Amniotic stem cell (primary cell): ENCODE measurements at regions not wholly inside any gene's neighbourhood (a gene's known extent, or its start where the extent isn't known, plus 50 kb on each side); places are given as distances from the start of the nearest gene placed in this dataset.

Experiments used
- DNase-seq: peaks from one replicate; lab custom pipeline; 2025; lab: John Stamatoyannopoulos, UW

DNA sequence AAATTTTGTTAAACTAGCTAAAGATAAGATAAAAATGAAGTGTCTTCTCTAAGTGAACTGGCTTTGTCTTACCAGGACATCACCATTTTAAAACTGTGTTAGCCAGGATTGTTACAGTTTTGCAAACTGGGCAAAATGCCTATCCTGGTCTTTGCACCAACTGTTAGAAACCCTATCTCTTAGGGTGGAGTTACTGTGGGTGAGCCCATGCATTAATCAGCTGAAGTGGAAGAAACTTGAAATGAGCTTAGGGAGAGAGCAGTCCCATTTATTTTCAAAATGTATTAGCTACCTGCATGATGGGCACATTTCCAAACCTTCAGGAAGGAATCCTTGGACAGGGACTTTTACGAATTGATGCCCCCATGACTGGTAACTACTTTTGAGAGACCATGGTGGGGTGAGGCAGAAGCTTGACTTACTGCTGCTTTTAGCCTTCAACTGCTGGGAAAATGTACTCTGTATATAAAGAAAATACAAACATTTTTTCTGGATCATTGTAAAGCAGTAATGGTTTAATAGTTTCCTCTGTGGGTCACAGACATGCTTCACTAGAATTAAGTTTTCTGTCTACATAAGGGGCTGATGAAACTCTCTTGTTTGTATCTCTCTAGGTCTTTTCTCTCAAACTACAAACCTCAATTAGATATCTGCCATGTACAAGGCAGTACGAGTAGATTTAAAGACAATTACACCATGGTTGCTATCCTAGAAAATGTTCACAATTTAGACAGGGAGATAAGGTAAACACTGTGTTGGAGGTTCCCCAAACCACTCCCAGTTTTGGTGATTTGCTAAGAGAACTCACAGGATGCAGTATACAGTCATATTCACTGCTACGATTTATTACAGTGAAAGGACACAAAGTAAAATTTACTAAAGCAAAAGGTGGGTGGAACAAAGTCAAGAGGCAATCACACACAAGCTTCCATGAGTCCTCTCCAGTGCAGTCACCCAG is 321.4 kb upstream of the MMADHC start:
- no peak for DNase-seq

DNA sequence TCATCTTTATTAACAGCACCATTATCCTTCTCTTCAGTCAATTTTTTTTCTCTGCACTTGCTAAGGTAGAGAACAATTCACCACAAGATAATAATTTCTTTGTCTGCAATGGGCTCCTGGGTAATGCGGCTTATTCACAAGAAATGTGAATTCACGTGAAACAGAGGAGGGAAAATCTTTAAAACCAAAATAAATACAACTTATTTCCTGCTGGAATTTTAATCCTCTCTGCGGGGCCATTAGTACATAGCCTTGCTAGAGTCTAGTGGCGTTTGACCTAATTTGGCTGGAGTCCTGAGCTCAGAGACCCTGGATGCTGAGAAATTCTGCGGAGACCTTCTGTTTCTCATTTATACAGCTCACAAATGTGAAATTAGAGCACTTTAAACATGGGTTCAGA is 319.3 kb upstream of the MMADHC start:
- no peak for DNase-seq

DNA sequence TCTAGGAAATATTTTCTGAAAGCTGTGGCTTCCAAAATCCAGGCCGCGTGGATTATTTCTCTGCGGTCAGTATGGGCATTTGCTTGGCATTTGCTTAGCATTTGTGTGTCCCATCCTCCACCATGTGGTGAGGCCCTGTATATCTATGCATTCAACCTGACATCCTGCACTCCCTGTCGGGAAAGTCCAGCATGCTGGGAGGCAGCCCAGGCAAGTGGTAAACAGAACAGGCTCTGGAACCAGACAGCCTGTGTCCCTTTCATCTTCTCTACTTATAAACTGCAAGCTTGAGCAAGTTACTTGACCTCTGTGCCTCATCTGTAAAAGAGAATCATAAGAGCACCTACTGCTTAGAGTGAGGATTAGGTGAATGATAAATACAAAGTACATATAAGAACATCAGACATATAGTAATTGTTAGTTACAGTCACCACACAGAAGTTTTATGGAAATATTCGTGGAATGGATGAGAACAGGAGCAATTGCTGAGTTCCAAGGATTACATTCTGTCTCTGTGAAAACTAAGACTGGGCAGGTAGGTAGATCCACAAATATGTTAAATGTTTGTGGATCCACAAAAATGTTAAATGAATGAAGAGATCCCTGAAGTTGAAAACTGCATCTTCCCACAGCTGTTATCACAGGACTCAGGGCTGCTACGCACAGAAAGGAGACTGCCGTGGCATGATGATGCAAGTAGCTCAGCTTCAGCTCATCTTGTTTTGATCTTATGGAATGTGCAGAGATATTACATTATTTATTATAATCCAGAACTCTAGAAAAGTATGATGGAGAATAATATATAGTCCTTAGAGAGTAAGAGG is 317.0 kb upstream of the MMADHC start:
- no peak for DNase-seq

DNA sequence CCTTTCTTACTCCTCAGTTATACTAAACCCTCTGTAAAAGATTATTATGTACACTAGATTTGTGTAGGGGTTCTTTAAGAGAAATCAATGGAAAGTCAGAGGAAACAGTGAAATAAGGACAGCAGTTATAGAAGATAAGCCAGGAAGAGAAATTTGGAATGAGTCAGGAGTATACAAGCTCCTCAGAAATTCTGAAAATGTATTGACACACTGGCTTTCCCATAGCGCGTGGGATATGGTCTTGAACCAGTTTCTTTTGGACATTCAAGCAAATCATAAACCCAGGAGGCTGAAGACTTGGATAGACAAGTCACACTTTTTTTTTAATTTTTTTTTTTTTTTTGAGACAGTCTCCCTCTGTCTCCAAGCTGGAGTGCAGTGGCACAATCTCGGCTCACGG is 316.1 kb upstream of the MMADHC start:
- no peak for DNase-seq

DNA sequence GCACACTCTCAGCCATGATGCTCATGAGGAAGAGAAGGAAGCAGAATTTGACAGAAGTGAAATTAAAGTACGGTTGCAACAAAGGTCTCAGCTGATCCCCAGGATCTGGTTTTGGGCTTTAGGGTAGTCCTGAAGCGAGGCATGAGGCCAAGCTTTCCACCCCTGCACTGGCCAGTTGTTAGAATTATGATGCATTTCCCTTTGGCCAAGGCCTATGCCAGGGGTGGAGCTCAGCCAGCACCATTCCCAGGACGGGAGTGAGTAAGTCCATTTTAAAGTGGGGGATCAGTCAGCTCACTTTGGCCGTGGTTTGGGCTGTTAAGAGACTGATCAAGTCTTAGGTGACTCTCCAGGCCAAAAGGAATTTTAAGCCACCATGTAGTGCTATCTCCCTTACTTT is 314.5 kb upstream of the MMADHC start:
- no peak for DNase-seq

DNA sequence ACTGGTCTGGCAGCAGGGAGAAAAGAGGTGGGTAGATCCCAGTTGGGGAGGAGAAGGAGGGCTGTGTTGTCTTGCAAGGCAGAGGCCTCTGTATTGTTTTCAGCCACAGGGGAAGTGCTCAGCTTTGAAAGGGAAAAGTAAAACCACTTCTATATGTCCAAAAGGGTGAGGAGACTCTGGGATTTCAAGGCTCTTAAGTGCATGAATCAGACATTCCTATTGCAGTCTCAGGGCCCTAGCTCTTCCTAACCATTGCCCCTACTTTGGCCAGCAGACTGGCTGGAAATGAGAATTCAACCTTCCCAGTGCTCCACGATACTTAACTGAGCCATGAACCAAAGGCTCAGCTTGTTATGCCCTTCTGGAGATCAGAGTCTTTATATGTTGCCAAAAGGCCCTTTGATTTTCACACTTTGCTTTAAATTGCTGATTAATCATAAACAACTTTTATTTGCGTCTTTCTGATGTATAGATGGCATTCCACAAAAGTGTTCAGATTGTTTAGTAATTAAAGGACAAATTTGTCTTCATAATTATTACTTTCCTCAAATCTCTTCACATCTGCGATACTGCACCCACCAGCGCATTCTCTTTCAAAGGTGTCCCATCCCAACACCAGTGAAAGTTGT is 313.8 kb upstream of the MMADHC start:
- DNase-seq, result no peak

DNA sequence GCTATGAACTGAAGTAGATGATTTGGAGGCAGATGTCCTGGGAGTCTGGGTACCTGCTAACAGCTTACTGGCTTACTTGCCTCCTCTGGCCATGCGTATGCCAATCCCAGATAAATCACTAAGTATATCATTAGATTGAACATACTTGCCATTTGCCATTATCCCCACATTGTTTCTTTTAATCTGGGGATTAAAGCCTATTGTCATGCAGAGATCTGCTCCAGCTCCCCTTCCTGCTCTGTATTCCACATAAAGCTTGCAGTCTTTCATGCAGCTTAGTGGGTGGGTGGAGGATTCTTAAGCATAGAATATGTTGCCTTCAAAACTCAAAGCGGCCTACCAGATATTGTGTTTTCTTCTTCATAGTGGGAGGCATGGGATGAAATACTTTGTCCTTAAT is 311.8 kb upstream of the MMADHC start:
- DNase-seq, result no peak

DNA sequence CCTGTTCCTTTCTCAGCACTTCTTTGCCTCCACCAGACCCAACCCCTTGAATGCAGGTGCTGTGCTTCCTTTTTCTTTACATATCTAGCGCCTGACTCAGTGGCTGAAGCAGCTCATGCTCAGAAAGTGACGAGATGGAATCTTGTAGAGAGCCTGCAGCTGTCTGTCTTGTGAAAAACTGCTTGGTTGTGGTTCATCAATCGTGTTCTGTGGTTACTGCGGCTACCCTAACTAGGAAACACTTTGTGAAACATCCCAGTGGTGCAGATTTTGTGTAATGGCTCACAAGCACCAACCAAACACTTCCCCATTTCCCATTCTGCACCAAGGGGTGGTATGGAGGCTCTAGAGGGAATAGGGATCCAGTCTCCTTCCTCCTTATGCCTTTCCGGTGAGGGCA is 307.2 kb upstream of the MMADHC start:
- no peak for DNase-seq

DNA sequence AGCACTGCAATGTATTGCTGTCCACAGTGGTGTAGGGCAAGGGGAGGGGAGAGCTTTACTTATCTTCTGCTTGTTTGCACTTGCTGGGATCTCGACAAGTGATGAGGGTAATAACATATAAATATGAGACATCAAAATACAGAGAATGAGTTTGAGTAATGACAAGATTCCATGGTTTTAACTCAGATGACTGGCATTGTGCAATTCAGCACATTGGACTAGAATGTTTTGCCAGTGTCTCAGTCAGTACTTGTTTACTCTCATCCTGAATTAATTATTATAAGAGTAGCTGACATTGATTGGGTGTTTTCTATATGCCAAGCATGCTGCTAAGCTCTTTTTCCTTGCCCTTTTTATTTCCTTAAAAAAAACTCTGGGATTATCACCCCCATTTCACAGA is 306.7 kb upstream of the MMADHC start:
- no peak for DNase-seq

DNA sequence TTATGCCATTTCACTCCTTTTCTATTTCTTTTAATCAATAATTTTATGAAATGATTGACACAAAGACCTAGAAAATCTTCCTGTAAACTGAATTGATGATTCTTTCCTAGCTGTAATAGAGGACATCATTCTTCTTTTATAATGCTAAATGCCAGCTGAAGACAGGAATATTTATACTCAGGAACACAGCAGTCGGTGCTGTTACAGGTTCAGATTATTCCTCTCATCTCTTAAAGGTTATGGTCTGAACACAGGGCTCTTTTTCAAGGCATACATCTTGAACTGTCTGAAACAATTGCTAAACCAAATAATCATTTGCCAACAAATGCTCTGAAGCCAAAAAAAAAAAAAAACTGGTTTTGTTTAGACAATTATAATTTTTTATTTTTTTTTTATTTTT is 305.0 kb upstream of the MMADHC start:
- DNase-seq, result no peak

DNA sequence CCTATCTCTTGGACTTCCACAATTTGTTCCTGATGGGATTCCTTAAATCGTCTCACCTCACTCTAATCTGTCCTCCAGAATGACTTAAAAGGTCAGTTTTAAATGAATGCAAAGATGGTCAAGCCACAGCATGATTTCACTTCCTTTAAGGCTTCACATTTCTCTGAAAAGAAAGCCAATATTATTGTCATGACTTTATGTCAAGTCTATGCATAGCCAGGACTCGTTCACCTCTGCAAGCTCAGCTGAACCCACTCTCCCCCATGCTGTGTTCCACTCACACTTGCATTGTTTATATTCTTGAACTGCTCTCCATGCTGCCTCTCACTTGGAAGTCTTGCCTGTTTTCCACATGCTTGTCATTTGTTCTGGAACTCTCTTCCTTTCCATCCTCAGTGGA is 298.4 kb upstream of the MMADHC start:
- DNase-seq, result no peak

DNA sequence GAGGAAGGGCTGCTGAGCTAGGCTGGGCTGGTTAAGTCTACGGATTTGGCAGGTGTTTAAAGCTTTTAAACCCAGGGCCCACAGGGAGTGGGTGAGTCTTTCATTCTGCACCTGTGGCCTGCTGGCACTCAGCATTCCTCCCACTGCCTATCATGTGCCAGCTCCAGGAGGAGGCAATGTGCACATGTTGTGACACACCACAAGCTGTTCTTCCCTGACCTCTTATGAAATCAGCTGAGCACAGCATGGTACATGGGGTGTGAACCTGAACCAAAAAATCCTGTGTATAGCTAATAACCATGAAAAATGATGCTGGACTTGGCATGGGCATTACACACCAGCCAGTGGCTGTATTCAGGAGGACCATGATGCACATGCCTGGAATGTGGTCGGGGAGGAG is 297.9 kb upstream of the MMADHC start:
- no peak for DNase-seq

DNA sequence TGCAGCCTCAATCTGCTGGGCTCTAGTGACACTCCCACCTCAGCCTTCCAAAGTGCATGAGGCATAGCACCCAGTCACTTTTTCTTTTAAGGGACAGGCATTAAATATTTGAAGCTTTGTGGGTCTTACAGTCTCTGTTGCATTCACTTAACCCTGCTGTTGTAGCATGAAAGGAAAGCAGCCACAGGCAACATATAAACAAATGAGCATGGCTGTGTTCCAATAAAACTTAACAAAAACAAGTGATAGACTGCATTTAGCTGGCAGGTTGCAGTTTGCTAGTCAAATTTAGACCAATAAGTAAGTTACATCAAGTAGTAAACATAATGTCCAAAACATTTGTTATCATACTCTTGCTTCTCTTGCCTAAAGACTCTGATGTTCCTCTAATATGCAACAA is 297.3 kb upstream of the MMADHC start:
- no peak for DNase-seq

DNA sequence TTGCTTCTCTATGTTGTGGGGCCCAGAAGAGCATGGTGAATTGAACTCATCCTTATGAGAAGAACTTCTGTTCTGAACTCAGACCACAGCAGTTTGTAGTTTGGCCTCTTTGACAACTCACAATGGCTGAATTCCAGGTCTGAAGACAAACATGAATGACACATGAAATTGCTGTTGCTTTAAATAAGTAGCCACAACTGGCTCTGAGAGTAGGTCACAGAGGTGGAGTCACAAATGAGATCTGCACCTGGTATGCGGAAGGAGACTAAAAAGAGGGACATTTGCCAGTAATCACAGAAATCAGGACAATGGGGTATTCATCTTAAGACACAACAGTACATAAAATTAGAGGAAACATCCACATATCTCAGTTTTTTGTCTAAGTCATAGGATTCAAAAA is 290.3 kb upstream of the MMADHC start:
- DNase-seq, result no peak

DNA sequence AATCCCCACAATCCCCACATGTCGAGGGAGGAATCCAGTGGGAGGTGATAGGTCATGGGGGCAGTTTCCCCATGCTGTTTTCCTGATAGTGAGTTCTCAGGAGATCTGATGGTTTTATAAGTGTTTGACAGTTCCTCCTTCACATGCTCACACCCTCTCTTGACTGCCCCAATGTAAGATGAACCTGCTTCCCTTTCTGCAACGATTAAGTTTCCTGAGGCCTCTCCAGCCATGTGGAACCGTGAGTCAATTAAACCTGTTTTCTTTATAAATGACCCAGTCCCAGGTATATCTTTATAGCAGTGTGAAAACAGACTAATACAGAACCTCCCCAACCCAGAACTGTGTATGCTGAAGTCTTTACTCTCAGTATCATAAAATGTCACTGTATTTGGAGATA is 289.5 kb upstream of the MMADHC start:
- no peak for DNase-seq

DNA sequence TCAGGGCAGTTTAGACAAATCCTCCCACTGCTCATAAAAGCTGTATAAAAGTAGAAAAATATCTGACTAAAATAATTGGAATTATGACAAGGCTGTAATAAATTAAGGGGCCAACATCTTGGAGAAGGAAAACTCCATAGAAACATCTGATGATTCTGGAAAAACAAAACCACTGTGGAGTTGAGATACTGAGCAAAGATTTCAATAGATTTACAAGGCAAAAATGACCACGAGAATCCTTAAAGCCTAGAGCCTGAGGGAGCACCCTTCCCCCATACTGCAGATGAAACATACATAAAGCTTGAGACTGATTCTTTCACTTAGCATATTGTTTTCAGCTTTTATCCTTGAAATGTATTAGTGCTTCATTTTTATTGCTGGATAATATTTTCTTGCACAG is 286.4 kb upstream of the MMADHC start:
- no peak for DNase-seq

DNA sequence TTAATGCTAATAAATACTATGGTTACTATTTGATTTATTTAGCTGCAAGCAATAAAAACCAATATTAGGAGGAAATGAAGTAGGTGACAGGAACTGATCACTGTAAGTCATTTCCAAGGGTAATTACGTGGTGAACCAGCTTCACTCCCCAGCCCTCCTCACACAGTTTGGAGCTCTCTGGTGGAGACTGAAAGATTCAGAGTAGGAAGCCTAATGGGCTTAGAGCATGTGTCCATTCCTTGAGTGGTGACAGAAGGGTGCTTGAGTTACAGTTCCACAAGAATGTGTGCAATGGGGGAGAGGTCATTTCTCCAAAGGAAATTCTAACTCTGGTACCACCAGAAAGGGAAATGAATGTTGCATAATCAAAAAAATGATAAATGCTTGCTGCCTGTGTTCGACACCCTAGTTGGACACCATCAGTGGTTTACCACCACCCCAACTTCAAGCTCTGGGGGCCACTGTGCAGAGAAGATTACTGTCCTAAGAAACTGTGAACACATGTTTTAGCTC is 285.1 kb upstream of the MMADHC start:
- DNase-seq, result no peak

DNA sequence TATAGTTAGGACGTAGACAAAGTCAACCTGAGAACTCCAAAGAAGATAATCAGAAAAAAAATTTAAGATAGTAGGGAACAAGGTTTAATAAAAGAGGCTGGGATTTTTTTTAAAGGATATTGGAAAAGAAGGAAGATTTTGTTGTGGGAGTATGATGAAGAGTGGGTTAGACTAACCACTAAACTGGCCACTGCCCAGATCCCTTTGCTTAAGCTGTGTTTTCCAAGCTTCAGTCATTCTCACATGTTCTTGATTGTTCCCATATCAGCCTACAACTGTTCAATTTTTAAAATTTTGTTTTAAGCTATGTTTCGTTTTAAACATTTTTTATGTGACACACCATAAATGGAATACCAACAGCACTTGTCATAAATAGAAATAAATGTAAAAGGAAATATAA is 284.5 kb upstream of the MMADHC start:
- no peak for DNase-seq

DNA sequence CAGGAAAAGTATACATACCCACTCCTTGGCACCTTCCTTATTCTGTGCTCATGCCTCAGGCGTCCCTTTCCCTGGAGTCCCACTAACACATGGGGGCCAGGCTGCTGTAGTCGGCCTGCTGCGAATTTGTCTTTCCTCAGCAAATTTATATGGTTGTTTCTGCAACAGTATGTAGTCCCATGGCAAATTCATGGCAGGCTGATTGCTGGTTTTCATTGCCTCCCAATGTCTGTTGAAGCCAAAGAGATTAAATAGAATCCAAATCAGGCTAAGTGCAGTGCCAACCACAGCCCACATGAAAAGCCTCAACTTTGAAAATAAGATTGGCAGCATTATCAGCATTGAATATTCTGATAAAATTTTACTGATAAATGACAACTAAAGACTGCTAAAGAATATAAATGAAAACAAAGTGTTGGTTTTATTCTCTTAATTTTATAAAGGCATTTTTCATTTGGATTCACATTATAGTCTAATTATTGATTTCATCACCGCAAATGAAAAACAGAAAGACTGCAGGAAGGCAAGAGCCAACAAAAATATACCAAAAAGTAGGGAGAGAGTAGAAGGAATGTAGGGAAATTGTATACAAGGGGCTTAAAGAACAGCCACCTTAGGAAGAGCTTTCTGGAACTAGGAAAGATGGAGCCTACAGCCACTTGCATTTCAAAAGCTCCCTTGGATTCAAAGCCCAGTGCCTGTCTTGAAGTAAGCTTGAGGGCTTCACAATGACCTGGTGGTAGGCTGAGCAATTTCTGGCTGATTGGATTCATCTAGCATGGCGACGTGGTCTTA is 283.7 kb upstream of the MMADHC start:
- no peak for DNase-seq

DNA sequence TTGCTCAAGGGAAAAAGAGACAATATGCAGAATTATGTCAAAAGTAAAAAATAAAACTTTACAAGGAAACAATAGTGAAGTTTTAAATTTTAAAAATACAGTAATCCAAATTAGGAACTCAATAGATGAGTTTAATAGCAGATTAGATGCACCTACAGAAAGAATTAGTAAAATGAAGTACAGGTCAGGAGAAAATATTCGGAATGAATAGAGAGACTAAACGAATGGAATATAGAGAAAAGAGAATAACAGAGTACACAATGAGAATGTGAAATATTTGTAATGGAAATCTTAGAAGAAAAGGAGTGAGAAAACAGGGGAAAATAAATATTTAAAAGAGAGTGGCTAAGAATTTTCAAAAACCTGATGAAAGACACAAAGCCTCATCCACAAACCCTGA is 275.7 kb upstream of the MMADHC start:
- DNase-seq, result no peak

DNA sequence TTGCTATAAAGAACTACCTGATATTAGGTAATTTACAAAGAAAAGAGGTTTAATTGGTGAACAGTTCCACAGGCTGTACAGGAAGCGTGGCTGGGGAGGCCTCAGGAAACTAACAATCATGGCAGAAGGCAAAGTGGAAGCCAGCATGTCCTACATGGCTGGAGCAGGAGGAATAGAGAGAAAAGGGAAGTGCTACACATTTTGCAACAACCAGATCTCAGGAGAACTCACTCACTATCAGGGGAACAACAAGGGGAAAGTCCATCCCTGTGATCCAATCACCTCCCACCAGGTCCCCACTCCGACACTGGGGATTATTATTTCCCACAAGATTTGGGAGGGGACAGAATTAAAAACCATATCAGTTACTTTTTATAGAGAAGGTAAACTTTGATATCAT is 273.5 kb upstream of the MMADHC start:
- no peak for DNase-seq
